ENCODE measurements at regions not wholly inside any gene's neighbourhood (a gene's known extent, or its start where the extent isn't known, plus 50 kb on each side); places are given as distances from the start of the nearest gene placed in this dataset.

DNA sequence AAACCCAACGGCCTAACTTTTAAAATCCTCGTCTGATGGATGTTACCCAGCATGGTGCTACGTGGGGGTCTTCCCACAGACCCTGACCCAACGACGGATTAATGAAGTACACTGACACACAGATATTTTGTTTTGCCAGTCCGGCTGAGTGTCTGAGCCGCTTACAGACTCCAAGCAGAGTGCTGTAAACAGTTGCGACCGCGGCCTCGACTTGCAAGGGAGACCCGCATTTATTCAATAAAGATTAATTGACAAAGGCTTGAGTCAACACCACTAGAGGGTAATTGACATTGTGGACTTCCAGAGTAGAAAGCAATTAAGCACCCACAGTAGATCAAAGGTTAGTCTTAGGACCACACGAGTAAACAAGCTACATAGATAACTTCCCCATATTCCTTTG lies 1042.4 kb downstream of the AACS start:
- H3K4me3 Mint-ChIP-seq: no peak overlapping the region
- no peaks in the 10 kb centered on the region for H3K27me3 Mint-ChIP-seq
- H3K36me3 Mint-ChIP-seq: no peaks in the 10 kb centered on the region
- H3K4me1 Mint-ChIP-seq: no peaks in the 10 kb centered on the region
- H3K27ac Mint-ChIP-seq: no peak overlapping the region
- H3K9me3 Mint-ChIP-seq: peaks cover 0 to 7% (median 2%) of the 10 kb centered on the region in 3 donors

DNA sequence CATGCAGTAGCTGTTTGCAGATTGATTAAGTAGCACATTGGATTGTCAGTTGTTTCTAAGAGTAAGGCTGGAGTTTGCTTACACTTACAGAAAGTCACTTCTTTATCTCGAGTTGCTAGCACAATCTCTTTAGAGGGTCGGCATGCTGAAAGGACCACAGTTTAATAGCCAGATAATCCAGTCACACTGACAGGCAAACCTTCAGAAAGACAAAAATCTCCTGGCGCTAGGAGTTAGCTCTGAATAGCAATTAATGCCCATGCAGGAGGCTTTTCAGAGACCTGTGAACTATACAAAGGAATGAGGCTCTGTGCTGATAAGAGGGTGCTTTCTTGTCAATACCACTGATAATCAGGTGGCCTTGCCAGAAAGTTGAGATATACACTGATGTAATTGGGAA lies 1043.0 kb downstream of the AACS start:
- Mint-ChIP-seq H3K4me3 (no peak overlapping the region), H3K27ac (no peak overlapping the region), H3K27me3 (no peaks in the 10 kb centered on the region), H3K9me3 (peaks cover 0 to 7% (median 2%) of the 10 kb centered on the region in 3 donors), H3K4me1 (no peaks in the 10 kb centered on the region), H3K36me3 (no peaks in the 10 kb centered on the region)

DNA sequence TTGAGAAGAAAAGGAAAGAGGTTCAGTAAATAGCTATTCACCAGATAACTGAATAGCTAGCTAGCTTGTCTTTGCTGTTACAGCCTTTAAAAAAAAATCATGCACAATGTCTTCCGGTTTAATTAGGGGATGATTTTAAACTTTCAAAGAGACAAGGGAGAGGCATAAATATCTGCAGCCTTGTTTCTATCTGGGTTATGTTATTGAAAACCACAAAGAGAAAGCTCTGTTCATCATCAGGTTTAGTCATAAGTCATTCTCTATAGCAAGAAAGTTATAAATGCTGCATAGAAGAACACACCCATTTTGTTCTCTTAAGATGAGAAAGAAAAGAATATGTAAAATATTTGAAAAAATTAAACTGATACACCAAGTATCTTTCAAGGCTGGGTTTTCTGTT lies 1046.9 kb downstream of the AACS start:
- Mint-ChIP-seq H3K27me3 (no peaks in the 10 kb centered on the region), H3K4me1 (no peaks in the 10 kb centered on the region), H3K27ac (no peak overlapping the region), H3K4me3 (no peak overlapping the region), H3K36me3 (no peaks in the 10 kb centered on the region), H3K9me3 (peaks cover 5 to 9% (median 6%) of the 10 kb centered on the region in 3 donors)

DNA sequence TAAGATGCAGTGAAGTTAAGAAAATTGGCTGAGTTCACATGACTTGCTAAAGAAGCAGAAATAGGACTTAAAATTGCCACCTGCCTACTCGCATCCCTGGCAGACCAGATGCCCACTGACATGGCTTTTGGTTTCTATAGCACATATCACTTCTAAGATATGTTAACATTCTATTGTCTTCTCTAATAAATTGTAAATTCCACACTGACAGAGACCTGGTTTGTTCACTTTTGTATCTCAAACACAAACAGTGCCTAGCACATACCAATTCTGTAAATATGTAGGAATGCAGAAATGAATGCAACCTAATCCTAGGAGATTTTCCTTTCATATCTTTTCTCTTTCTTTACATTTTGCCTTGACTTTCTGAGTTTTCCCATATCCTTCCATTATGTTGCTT lies 1047.6 kb downstream of the AACS start:
- Mint-ChIP-seq H3K9me3 (peaks cover 4 to 9% (median 5%) of the 10 kb centered on the region in 3 donors), H3K4me3 (no peak overlapping the region), H3K27ac (no peak overlapping the region), H3K4me1 (no peaks in the 10 kb centered on the region), H3K36me3 (no peaks in the 10 kb centered on the region), H3K27me3 (no peaks in the 10 kb centered on the region)

DNA sequence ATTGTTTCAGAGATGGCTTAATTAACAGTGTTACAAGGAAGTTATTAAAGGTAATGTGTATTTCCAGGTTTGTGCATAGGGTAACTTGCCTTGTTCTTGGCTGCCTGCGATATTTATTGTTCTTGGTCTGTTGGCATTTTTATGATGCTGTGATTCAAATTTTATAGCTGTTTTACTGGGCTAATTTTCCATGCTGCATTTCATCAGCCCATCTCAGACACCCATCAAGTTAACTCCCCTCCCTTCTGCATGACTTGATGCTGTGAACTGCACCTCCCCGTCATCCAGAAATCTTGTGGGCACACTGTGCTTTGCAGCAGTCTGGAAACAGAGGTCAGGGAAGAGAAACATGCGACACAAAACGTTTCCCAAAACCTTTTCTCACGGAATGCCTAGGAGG lies 1049.2 kb downstream of the AACS start:
- no peak overlapping the region for H3K27ac Mint-ChIP-seq
- H3K4me1 Mint-ChIP-seq: no peaks in the 10 kb centered on the region
- H3K4me3 Mint-ChIP-seq: no peak overlapping the region
- no peaks in the 10 kb centered on the region for H3K27me3 Mint-ChIP-seq
- peaks cover 4 to 9% (median 4%) of the 10 kb centered on the region in 3 donors for H3K9me3 Mint-ChIP-seq
- no peaks in the 10 kb centered on the region for H3K36me3 Mint-ChIP-seq

DNA sequence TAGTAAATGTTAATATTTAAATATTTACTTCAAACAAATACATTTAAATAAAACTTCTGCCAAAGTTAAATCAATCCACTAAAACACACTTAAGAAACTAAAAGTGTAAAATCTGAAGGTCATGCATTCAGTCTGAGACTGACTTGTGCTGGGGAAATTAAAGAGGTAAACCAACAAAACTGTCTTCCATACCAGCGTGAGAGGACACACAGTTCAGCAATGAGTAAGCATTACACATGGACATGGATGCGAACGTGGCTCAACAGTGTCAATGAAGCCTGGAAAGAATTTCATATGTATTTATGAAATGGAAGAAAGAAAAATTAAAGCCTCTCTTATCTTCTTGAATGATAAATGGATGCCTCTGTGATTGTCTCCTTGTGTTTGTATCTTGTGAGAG lies 1052.3 kb downstream of the AACS start:
- H3K9me3 Mint-ChIP-seq: peaks cover 4 to 13% (median 4%) of the 10 kb centered on the region in 3 donors
- H3K4me3 Mint-ChIP-seq: no peak overlapping the region
- H3K4me1 Mint-ChIP-seq: no peaks in the 10 kb centered on the region
- H3K27ac Mint-ChIP-seq: no peak overlapping the region
- H3K27me3 Mint-ChIP-seq: no peaks in the 10 kb centered on the region
- no peaks in the 10 kb centered on the region for H3K36me3 Mint-ChIP-seq

DNA sequence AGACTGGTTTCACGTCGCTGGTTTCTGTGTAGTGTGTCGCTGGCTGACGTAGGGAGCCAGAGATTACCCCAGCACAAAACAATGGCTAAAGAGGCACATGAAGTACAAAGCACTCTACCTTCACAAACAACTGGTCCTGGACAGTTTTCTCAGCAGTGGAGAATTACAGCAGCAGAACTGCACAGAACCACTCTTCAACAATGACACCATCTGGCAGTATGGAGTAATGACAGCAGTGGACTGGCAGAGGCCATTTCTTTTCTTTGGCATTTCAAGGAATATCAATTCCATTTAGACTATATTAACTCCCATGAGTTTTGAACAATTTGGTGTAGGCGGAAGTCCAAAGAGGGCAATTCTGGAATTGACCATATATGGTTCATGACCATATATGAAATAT lies 1074.1 kb downstream of the AACS start:
- Mint-ChIP-seq H3K27ac (no peak overlapping the region), H3K9me3 (peaks cover 17 to 26% (median 22%) of the 10 kb centered on the region in 3 donors), H3K4me1 (no peaks in the 10 kb centered on the region), H3K4me3 (no peak overlapping the region), H3K27me3 (no peaks in the 10 kb centered on the region), H3K36me3 (no peaks in the 10 kb centered on the region)

DNA sequence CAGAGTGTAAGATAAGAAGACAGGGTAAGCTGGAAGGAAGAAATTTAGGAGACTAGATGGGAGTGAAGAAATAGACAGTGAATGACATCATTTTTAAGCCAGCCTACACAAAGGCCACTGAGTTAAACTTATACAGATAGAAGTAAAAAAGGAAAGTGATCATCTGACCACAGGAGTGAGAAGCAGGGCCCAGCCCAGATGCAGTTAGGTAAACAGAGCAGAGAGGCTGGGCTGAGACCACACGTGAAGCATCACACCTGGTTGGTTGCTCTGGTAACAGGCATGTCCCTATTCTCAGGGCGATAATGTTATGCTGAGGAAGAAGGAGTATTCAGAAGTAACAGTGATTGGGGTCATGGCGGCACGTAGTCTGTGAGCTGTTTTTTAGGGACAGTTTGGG lies 1079.4 kb downstream of the AACS start:
- no peaks in the 10 kb centered on the region for H3K27me3 Mint-ChIP-seq
- H3K27ac Mint-ChIP-seq: no peak overlapping the region
- H3K9me3 Mint-ChIP-seq: peaks cover 3 to 12% (median 6%) of the 10 kb centered on the region in 3 donors
- H3K4me1 Mint-ChIP-seq: no peaks in the 10 kb centered on the region
- H3K4me3 Mint-ChIP-seq: no peak overlapping the region
- H3K36me3 Mint-ChIP-seq: no peaks in the 10 kb centered on the region

DNA sequence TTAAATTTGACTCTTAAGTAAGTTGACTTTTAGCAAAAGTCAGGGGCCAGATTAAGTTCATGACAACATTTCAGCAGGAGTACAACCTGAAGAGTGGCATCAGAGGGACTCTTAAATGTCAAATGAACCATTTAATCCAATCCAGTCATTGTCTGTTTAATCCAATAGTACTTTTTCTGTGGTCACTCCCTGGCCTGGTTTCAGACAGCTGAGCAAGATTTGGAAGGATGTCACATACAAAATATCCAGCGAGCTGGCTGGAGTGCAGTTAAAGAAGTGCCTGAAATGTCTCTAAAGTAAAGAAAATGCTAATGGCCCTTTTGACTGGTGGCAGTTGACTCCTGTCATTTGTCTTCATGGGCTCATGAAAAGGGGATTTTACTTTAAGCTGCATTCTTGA lies 1082.1 kb downstream of the AACS start:
- peaks cover 5 to 16% (median 7%) of the 10 kb centered on the region in 3 donors for H3K9me3 Mint-ChIP-seq
- H3K27me3 Mint-ChIP-seq: no peaks in the 10 kb centered on the region
- H3K4me1 Mint-ChIP-seq: no peaks in the 10 kb centered on the region
- H3K36me3 Mint-ChIP-seq: no peaks in the 10 kb centered on the region
- no peak overlapping the region for H3K27ac Mint-ChIP-seq
- no peak overlapping the region for H3K4me3 Mint-ChIP-seq

DNA sequence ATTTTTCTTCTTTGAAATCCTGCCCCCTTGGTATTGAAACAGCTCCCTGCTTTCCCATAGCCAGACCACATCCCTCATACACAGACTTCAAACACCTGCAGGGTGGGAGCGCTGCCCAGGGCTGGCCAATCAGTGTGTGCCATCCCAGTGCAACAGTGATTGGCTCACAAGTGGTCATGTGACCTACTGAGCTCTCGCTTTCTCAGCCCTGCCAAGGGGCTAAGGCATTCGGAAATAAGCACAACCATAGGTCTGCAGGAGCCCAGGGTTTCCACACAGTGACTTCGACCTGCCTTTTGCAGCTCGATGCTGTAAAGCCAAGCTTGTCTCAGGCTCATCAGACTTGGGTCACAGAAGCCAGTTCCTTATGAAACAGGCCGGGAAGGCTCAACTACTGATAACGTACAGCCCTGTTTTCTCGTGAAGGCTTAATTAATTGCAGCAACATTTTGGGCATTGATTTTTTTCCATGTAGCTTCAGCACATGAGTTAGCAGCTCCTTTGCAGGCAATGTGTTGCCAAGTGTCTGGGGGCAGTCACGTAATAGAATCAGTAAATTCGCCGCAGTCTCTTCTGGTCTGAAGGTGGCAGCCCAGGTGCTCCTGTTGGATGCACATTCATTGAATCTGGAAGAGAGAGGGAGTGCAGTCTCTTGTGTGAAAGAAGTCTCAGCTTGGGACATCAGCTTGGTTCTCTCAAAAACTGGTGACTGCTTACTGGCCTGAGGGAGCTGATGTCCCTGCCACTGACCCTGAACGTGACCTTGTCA lies 1091.8 kb downstream of the AACS start:
- peaks cover 0 to 6% (median 0%) of the 10 kb centered on the region in 3 donors for H3K9me3 Mint-ChIP-seq
- H3K4me1 Mint-ChIP-seq: no peaks in the 10 kb centered on the region
- H3K27ac Mint-ChIP-seq: no peak overlapping the region
- H3K4me3 Mint-ChIP-seq: no peak overlapping the region
- H3K27me3 Mint-ChIP-seq: no peaks in the 10 kb centered on the region
- H3K36me3 Mint-ChIP-seq: no peaks in the 10 kb centered on the region

DNA sequence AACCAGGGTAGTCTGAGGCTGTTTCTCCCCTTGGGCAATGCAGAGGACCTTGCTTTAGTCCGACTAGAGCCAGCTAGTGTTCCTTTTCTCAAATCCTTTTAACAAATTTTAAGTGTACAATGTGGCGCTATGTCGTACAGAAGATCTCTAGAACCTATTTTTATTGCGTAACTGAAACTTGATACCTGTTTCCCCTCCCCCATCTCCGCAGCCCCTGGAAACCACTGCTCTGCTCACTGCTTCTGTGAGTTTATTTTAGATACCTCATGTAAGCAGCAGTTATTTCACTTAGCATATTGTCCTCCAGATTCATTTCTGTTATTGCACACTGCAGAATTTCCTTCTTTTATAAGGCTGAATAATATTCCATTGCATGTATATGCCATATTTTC lies 1092.3 kb downstream of the AACS start:
- no peak overlapping the region for H3K27ac Mint-ChIP-seq
- H3K27me3 Mint-ChIP-seq: no peaks in the 10 kb centered on the region
- no peak overlapping the region for H3K4me3 Mint-ChIP-seq
- H3K4me1 Mint-ChIP-seq: no peaks in the 10 kb centered on the region
- H3K36me3 Mint-ChIP-seq: no peaks in the 10 kb centered on the region
- peaks cover 0 to 7% (median 0%) of the 10 kb centered on the region in 3 donors for H3K9me3 Mint-ChIP-seq

DNA sequence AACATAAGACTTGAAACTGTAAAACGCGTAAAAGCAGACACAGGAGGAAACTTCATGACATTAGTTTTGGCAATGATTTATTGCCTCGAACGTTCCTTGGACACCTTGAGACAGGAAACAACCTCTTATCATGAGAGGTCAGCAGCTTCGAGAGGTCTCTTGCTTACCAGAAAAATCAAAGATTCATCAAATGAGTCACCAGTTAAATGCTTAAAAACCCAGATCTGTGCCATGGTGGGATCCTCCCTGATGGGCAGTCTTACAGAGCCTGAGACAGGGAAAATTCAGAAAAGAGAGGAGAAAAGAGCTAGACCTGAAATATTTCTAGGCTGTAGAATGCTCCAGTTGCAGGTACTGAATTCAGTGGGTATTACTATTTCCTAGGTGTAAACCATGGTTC lies 1093.9 kb downstream of the AACS start:
- H3K27me3 Mint-ChIP-seq: no peaks in the 10 kb centered on the region
- no peak overlapping the region for H3K27ac Mint-ChIP-seq
- no peaks in the 10 kb centered on the region for H3K36me3 Mint-ChIP-seq
- H3K4me1 Mint-ChIP-seq: no peaks in the 10 kb centered on the region
- H3K4me3 Mint-ChIP-seq: no peak overlapping the region
- H3K9me3 Mint-ChIP-seq: peaks cover 0 to 7% (median 0%) of the 10 kb centered on the region in 3 donors

DNA sequence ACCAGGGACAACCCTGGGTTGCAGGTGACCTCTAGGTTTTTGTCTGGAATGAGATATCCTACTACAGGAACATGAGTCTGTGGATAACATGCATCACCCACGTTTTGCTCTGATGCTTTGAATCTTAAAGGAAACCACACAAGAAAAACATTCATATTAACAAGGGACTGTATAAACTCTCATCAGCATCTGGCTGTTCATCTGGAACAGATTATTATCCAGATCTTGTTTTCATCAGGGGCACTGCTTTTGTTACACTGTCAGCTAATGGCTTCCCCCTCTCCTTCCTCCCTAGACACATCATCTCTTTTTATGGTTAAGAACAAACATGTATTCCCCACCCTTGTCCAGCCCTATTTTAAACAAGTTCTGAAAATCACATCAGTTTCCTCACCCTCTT lies 1095.7 kb downstream of the AACS start:
- H3K4me1 Mint-ChIP-seq: no peaks in the 10 kb centered on the region
- H3K27ac Mint-ChIP-seq: no peak overlapping the region
- no peak overlapping the region for H3K4me3 Mint-ChIP-seq
- H3K27me3 Mint-ChIP-seq: no peaks in the 10 kb centered on the region
- H3K9me3 Mint-ChIP-seq: peaks cover 0 to 8% (median 3%) of the 10 kb centered on the region in 3 donors
- no peaks in the 10 kb centered on the region for H3K36me3 Mint-ChIP-seq

DNA sequence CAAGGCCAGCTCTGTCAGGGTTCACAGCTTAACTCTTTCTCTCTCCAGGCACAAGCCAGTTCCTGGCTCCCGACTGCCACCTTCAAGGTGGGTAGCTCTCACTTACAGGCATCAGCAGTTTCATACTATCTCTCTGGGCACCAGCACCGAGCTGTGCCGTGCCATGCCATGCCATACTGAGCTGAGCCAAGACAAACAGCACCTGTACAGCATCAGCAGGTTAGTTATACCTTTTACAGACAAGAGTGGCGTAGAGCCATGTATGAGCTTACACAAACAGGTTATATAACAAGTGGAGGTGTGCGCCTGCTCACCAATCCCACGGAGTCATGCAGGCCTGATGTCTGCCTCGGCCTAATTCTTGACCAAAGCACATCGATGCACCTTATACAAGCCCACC lies 1098.7 kb downstream of the AACS start:
- Mint-ChIP-seq H3K4me1 (no peaks in the 10 kb centered on the region), H3K9me3 (peaks cover 3 to 6% (median 5%) of the 10 kb centered on the region in 3 donors), H3K36me3 (no peaks in the 10 kb centered on the region), H3K27ac (no peak overlapping the region), H3K4me3 (no peak overlapping the region), H3K27me3 (no peaks in the 10 kb centered on the region)

DNA sequence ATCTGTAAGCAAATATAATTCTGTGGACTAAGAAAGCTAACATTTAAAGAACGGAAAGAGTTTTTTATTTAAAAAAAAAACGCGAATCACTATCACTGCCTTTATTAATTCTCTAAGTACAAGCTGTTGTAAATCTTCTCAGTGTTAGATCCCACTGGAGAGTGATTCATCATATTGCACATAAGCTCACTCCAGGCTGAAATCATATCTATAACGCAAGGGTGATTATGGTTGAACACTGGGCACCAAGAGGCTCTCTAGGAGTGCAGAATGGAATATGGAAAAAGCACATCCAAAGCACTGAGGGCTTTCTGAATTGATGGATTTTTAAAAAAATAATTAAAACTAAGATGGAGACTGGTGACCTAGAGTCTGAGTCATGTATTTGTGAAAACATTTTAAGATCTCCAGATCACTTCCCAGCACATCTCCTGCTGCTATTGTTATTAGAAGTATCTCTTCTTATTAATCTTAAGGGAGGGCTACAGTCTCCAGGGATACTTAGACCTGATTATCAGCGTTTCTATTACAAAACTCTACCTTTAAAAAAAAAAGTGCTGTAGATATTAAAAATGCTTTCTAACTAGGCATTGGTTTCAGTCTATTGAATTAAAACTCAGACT lies 1106.8 kb downstream of the AACS start:
- no peaks in the 10 kb centered on the region for H3K36me3 Mint-ChIP-seq

More for the DNA sequence above, 1106.8 kb downstream of the AACS start:
- no peaks in the 10 kb centered on the region for H3K27me3 Mint-ChIP-seq
- no peak overlapping the region for H3K4me3 Mint-ChIP-seq
- no peaks in the 10 kb centered on the region for H3K4me1 Mint-ChIP-seq
- no peak overlapping the region for H3K27ac Mint-ChIP-seq
- H3K9me3 Mint-ChIP-seq: peaks cover 0 to 2% (median 2%) of the 10 kb centered on the region in 3 donors

All from IgD-negative memory B cell (primary cell).